ENCODE measurements at regions not wholly inside any gene's neighbourhood (a gene's known extent, or its start where the extent isn't known, plus 50 kb on each side); places are given as distances from the start of the nearest gene placed in this dataset.

DNA sequence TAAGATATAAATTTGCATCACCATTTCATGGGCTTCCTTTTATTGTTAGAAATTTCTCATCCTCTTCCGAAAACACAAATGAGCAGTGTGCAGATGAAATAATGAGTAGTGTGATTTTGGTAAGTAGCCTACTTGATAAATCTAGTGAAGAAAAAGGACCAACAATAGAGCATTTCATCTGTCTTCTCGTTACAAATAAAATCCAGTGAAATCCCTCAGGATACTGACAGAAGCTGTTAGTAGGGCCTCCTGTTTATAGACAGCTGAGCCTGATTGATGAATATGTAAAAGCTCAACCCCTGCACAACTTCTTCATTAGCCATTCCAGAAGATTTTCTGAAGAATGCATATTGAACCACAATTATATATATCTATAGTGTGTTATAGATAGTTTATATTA is 363.7 kb upstream of the EPHA6 start:
- no peaks in the 10 kb centered on the region for H3K9me3 ChIP-seq (replicated peaks; ENCODE audit: control insufficient read depth, insufficient read depth, low read length)
- DNase-seq (ENCODE audit: low read depth, low spot score) (peak; percentile 4), FAIRE-seq (no peak)
- CTCF ChIA-PET: no interaction called here
- H4K20me1 ChIP-seq (replicated peaks; ENCODE audit: control insufficient read depth, extremely low read depth, insufficient read depth, low read length): no peaks in the 10 kb centered on the region
- intact Hi-C loops (cut with micrococcal nuclease): no loop called here
- no TSS peak for BruUV-seq (replicated peaks)
- POLR2A ChIA-PET: no interaction called here
- dilution Hi-C loops (cut with MboI; ENCODE audit: extremely low pct_ligation_motif_present, low sequenced_read_pairs): no loop called here
- no peak overlapping the region for H3K4me2 ChIP-seq (ENCODE audit: insufficient read depth, low read length)
- peaks cover 11% of the 10 kb centered on the region for H3K4me1 ChIP-seq (ENCODE audit: control insufficient read depth, extremely low read depth, insufficient read depth, low read length)
- H3K27ac ChIP-seq (ENCODE audit: insufficient read depth, low read depth, low read length): no peak overlapping the region
- H2AFZ ChIP-seq (ENCODE audit: low read depth, low read length): no peak overlapping the region
- no peak overlapping the region for H3K9ac ChIP-seq (replicated peaks; ENCODE audit: extremely low read depth, insufficient read depth, low read length)
- no peaks in the 10 kb centered on the region for H3K27me3 ChIP-seq (ENCODE audit: control insufficient read depth in 2 of 2, insufficient read depth in 2 of 2, low read length in 2 of 2)
- no peaks in the 10 kb centered on the region for H3K9me1 ChIP-seq (replicated peaks; ENCODE audit: control insufficient read depth, extremely low read depth, insufficient read depth, low read length)
- no peaks in the 10 kb centered on the region for H3K36me3 ChIP-seq (ENCODE audit: control insufficient read depth in 2 of 2, extremely low read depth in 1 of 2, insufficient read depth in 2 of 2, low read length in 2 of 2)
- TF ChIP-seq FOS (IDR thresholded peaks at IDR 0.05; ENCODE audit: borderline replicate concordance, insufficient read depth, low read length) (no peak), MYC (IDR thresholded peaks at IDR 0.05; ENCODE audit: low read depth, low read length) (no peak), EZH2 (IDR thresholded peaks at IDR 0.05; ENCODE audit: borderline replicate concordance, low read depth, low read length, severe bottlenecking) (no peak), POLR2A (IDR thresholded peaks at IDR 0.05; ENCODE audit: low read depth, low read length) (no peak), JUN (IDR thresholded peaks at IDR 0.05; ENCODE audit: borderline replicate concordance, insufficient read depth, insufficient read length, low read depth) (no peak)
- H3K79me2 ChIP-seq (ENCODE audit: control insufficient read depth, insufficient read depth, low read length): no peaks in the 10 kb centered on the region
- H3K4me3 ChIP-seq (replicated peaks in 1 of 3; ENCODE audit: insufficient read depth in 1 of 3, low read depth in 1 of 3, low read length in 3 of 3): no peak overlapping the region

GRCh38 chr3:96465521-96465920 is 348.9 kb upstream of the EPHA6 start:
- Histone ChIP-seq H3K79me2 (ENCODE audit: control insufficient read depth, insufficient read depth, low read length) (no peaks in the 10 kb centered on the region), H3K9me3 (replicated peaks; ENCODE audit: control insufficient read depth, insufficient read depth, low read length) (no peaks in the 10 kb centered on the region), H3K27me3 (ENCODE audit: control insufficient read depth in 2 of 2, insufficient read depth in 2 of 2, low read length in 2 of 2) (no peaks in the 10 kb centered on the region), H4K20me1 (replicated peaks; ENCODE audit: control insufficient read depth, extremely low read depth, insufficient read depth, low read length) (no peaks in the 10 kb centered on the region), H3K4me2 (ENCODE audit: insufficient read depth, low read length) (no peak overlapping the region), H2AFZ (ENCODE audit: low read depth, low read length) (no peak overlapping the region), H3K27ac (ENCODE audit: insufficient read depth, low read depth, low read length) (no peak overlapping the region), H3K36me3 (ENCODE audit: control insufficient read depth in 2 of 2, extremely low read depth in 1 of 2, insufficient read depth in 2 of 2, low read length in 2 of 2) (no peaks in the 10 kb centered on the region), H3K4me1 (ENCODE audit: control insufficient read depth, extremely low read depth, insufficient read depth, low read length) (no peaks in the 10 kb centered on the region), H3K9ac (replicated peaks; ENCODE audit: extremely low read depth, insufficient read depth, low read length) (no peak overlapping the region), H3K4me3 (replicated peaks in 1 of 3; ENCODE audit: insufficient read depth in 1 of 3, low read depth in 1 of 3, low read length in 3 of 3) (no peak overlapping the region), H3K9me1 (replicated peaks; ENCODE audit: control insufficient read depth, extremely low read depth, insufficient read depth, low read length) (no peaks in the 10 kb centered on the region)
- dilution Hi-C loops (cut with MboI; ENCODE audit: extremely low pct_ligation_motif_present, low sequenced_read_pairs): no loop called here
- DNase-seq (ENCODE audit: low read depth, low spot score) (no peak), FAIRE-seq (no peak)
- no TSS peak for BruUV-seq (replicated peaks)
- POLR2A ChIA-PET: no interaction called here
- intact Hi-C loops (cut with micrococcal nuclease): no loop called here
- CTCF ChIA-PET: interaction anchor here (1.2 kb wide), 1 partner anchor 9 kb away, joined by 3 read pairs; no protein-coding TSS in a partner anchor
- TF ChIP-seq FOS (IDR thresholded peaks at IDR 0.05; ENCODE audit: borderline replicate concordance, insufficient read depth, low read length): no peak

Measured in endothelial cell of umbilical vein (primary cell).